HepG2 (cell line): ENCODE measurements at regions not wholly inside any gene's neighbourhood (a gene's known extent, or its start where the extent isn't known, plus 50 kb on each side); places are given as distances from the start of the nearest gene placed in this dataset.

Source experiments
- ATAC-seq: fragments of 200-7000 bp; cut with Tn5 transposase; 3 replicates; pipeline ENCODE4 v1.9.1; 2020; ENCODE audit warnings: mild to moderate bottlenecking, moderate library complexity
- BruUV-seq: library from RNA; stranded (reverse); fragments of 400-500 nt; replicated peaks from 2 replicates; lab custom pipeline; 2021; lab: Mats Ljungman, UMichigan
- CTCF ChIA-PET: fragments of 300-600 bp; formaldehyde crosslinking; extraction: SDS; loops from one replicate; lab custom pipeline; 2021; ENCODE audit warnings: low total read pairs, inconsistent platforms, low intra/inter-chr PET ratio; lab: Yijun Ruan, JAX
- POLR2A ChIA-PET: fragments of 350-600 bp; sonication (Branson Sonifier 250); formaldehyde crosslinking; loops from one replicate; lab custom pipeline; 2020; ENCODE audit warnings: antibody characterized with exemption, inconsistent platforms; lab: Yijun Ruan, JAX
- DNase-seq: peaks from one replicate; pipeline ENCODE4 v3.0.0-alpha.2; 2015; ENCODE audit warnings: low spot score
- FAIRE-seq: peaks from 3 replicates; lab custom pipeline; 2011; peaks lifted over from hg19 to GRCh38; lab: Jason Lieb, UNC
- H2AFZ ChIP-seq: one replicate; pipeline ENCODE4 v1.6.1; 2011; ENCODE audit warnings: low read length, inconsistent platforms
- H3K27ac ChIP-seq: fragments of 300-600 bp; 3 replicates; pipeline ENCODE4 v1.8.0; 2011; ENCODE audit warnings: mixed run types, mild to moderate bottlenecking, mixed read lengths, low read length, inconsistent platforms; ENCODE audit not compliant: insufficient read depth; ENCODE audit errors: extremely low read length
- H3K27me3 ChIP-seq, 2 experiments: fragments of 200-600 bp in 1 of 2; 2 replicates in 1 of 2; 3 replicates in 1 of 2; pipeline versions ENCODE4 v1.6.0 to v1.8.0; 2011; ENCODE audit warnings: low read length in 2 of 2, mild to moderate bottlenecking in 2 of 2, moderate library complexity in 2 of 2, inconsistent platforms in 1 of 2; ENCODE audit not compliant: insufficient read depth in 2 of 2, control insufficient read depth in 1 of 2
- H3K36me3 ChIP-seq, 2 experiments: fragments of 200-600 bp in 1 of 2; replicated peaks in 1 of 2; 2 replicates in 1 of 2; 3 replicates in 1 of 2; pipeline versions ENCODE4 v1.5.1 to v1.8.0; 2011; ENCODE audit warnings: low read length in 2 of 2, inconsistent platforms in 1 of 2; ENCODE audit not compliant: insufficient read depth in 2 of 2, control insufficient read depth in 1 of 2
- H3K4me1 ChIP-seq: 2 replicates; pipeline ENCODE4 v1.5.1; 2012; ENCODE audit warnings: low read length, inconsistent platforms; ENCODE audit not compliant: insufficient read depth
- H3K4me2 ChIP-seq: 2 replicates; pipeline ENCODE4 v1.6.0; 2011; ENCODE audit warnings: low read depth, low read length, inconsistent platforms
- H3K4me3 ChIP-seq, 3 experiments: fragments of 200-600 bp in 1 of 3; sonication (generic), shearing (Covaris generic) in 1 of 3; replicated peaks in 1 of 3; 2 replicates each; pipeline ENCODE4 v1.5.1; 2011 to 2016; ENCODE audit warnings: low read length in 3 of 3, inconsistent platforms in 2 of 3, low read depth in 2 of 3, mild to moderate bottlenecking in 2 of 3, control low read depth in 1 of 3, mixed read lengths in 1 of 3; ENCODE audit not compliant: insufficient read depth in 1 of 3
- H3K79me2 ChIP-seq: one replicate; pipeline ENCODE4 v1.6.1; 2011; ENCODE audit warnings: low read length, inconsistent platforms; ENCODE audit not compliant: insufficient read depth
- H3K9ac ChIP-seq: 2 replicates; pipeline ENCODE4 v1.6.0; 2011; ENCODE audit warnings: mild to moderate bottlenecking, low read depth, low read length, inconsistent platforms; ENCODE audit not compliant: insufficient read depth
- H3K9me3 ChIP-seq: 2 replicates; pipeline ENCODE4 v1.5.1; 2012; ENCODE audit warnings: mild to moderate bottlenecking, low read length
- H4K20me1 ChIP-seq: 2 replicates; pipeline ENCODE4 v1.6.0; 2011; ENCODE audit warnings: inconsistent platforms, mild to moderate bottlenecking, low read length, moderate library complexity; ENCODE audit not compliant: insufficient read depth
- AGO2 ChIP-seq: fragments of 200-400 bp; formaldehyde crosslinking; optimal IDR thresholded peaks from 2 replicates; pipeline ENCODE3; 2017; ENCODE audit warnings: mild to moderate bottlenecking, low read depth, low read length, moderate library complexity
- ASH2L ChIP-seq: fragments of 300-600, 200-600 bp; sonication (generic); IDR thresholded peaks from 2 replicates; pipeline ENCODE4 v1.7.0; 2017; ENCODE audit warnings: low read depth, mild to moderate bottlenecking, moderate library complexity, mixed read lengths, low read length; ENCODE audit not compliant: insufficient read length
- CENPT ChIP-seq: sonication (generic); formaldehyde crosslinking; IDR thresholded peaks from 2 replicates; pipeline ENCODE4 v1.8.0; 2022; ENCODE audit warnings: low read depth, mild to moderate bottlenecking, moderate library complexity, missing genetic modification reagents
- DR1 ChIP-seq: sonication (generic); formaldehyde crosslinking; IDR thresholded peaks from 2 replicates; pipeline ENCODE4 v1.8.0; 2021; ENCODE audit warnings: mild to moderate bottlenecking, missing genetic modification reagents, inconsistent platforms
- GATAD2A ChIP-seq: IDR thresholded peaks from 2 replicates; pipeline ENCODE4 v1.6.1; 2016
- HMG20A ChIP-seq: IDR thresholded peaks from 2 replicates; pipeline ENCODE4 v1.6.1; 2016; ENCODE audit warnings: borderline replicate concordance
- KAT7 ChIP-seq: IDR thresholded peaks from 2 replicates; pipeline ENCODE4 v1.6.1; 2018; ENCODE audit warnings: borderline replicate concordance, missing compliant biosample characterization
- MED8 ChIP-seq: sonication (generic); formaldehyde crosslinking; IDR thresholded peaks from 2 replicates; pipeline ENCODE4 v1.8.1; 2023; ENCODE audit warnings: mild to moderate bottlenecking, missing genetic modification reagents; ENCODE audit not compliant: insufficient replicate concordance
- NCOA2 ChIP-seq: sonication (generic); formaldehyde crosslinking; IDR thresholded peaks from 2 replicates; pipeline ENCODE4 v1.8.0; 2022; ENCODE audit warnings: inconsistent platforms
- PHF8 ChIP-seq: sonication (generic); formaldehyde crosslinking; IDR thresholded peaks from 2 replicates; pipeline ENCODE4 v1.5.0; 2020; ENCODE audit warnings: missing genetic modification reagents
- SMC3 ChIP-seq: IDR thresholded peaks from 2 replicates; pipeline ENCODE4 v1.6.1; 2011; ENCODE audit warnings: low read length, improper control_type of control experiment
- SNAPC2 ChIP-seq: sonication (generic); formaldehyde crosslinking; IDR thresholded peaks from 2 replicates; pipeline ENCODE4 v1.8.1; 2022; ENCODE audit warnings: mild to moderate bottlenecking, missing genetic modification reagents
- TMF1 ChIP-seq: sonication (generic); formaldehyde crosslinking; IDR thresholded peaks from 2 replicates; pipeline ENCODE4 v1.8.1; 2022; ENCODE audit warnings: low read depth, missing genetic modification reagents
- ZNF24 ChIP-seq: fragments of 450-650 bp; IDR thresholded peaks from 2 replicates; pipeline ENCODE4 v1.6.1; 2017; ENCODE audit warnings: antibody characterized with exemption, mild to moderate bottlenecking
- ZNF282 ChIP-seq: fragments of 450-650 bp; IDR thresholded peaks from 2 replicates; pipeline ENCODE4 v1.6.1; 2018; ENCODE audit not compliant: partially characterized antibody
- ZNF292 ChIP-seq: sonication (generic); formaldehyde crosslinking; IDR thresholded peaks from 2 replicates; pipeline ENCODE4 v1.8.1; 2022; ENCODE audit warnings: mild to moderate bottlenecking, low read depth, missing genetic modification reagents, borderline replicate concordance
- ZNF350 ChIP-seq: sonication (generic); formaldehyde crosslinking; IDR thresholded peaks from 2 replicates; pipeline ENCODE4 v1.4.0; 2020; ENCODE audit warnings: mild to moderate bottlenecking, low read depth, missing genetic modification reagents, borderline replicate concordance
- ZNF678 ChIP-seq: sonication (generic); formaldehyde crosslinking; IDR thresholded peaks from 2 replicates; pipeline ENCODE4 v1.4.0; 2020; ENCODE audit warnings: mild to moderate bottlenecking, missing genetic modification reagents
- WGBS: methylation state at CpG from one replicate; pipeline ENCODE4 v1.1.6; 2017; ENCODE audit warnings: low lambda C conversion rate; 5-methylcytosine and 5-hydroxymethylcytosine counted together
- in situ Hi-C: cut with HindIII; loops from 2 replicates; pipeline ENCODE4 v1.10.0; 2017; ENCODE audit warnings: low pct_unique_long_range_greater_than_20kb; ENCODE audit not compliant: extremely low pct_ligation_motif_present
- intact Hi-C: fragments of 100-400 bp; cut with micrococcal nuclease; formaldehyde crosslinking; loops from one replicate; pipeline ENCODE4 v1.10.0; 2022; ENCODE audit not compliant: unreplicated experiment
- TF ChIP-seq, protein P1 (sequence below): sonication (generic); formaldehyde crosslinking; IDR thresholded peaks from 2 replicates; pipeline ENCODE4 v1.8.1; 2023; ENCODE audit warnings: mild to moderate bottlenecking, missing genetic modification reagents

DNA sequence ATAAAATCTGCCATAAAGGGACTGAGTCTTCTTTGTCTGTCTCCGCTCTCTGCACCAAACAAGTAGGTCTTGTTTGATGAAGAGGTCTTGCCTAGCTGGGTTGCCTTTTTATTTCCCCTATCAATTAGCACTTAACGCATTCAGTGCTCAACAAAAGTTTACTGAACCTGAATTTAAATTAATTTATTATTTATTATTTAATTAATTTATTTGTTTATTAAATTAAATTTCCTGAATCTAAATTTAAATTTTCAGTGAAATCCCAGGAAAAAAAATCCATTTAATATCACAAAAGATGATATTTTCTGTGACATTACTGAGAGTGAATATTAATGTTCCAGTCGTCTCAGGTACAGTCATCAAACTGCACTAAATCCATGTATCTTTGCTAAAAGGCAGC is 164.9 kb upstream of the AGTR1 start:
- no peak overlapping the region for H3K4me3 ChIP-seq
- H3K9ac ChIP-seq: no peak overlapping the region
- intact Hi-C loops: no loop called here
- BruUV-seq: no TSS peak
- H3K36me3 ChIP-seq: no peaks in the 10 kb centered on the region
- H4K20me1 ChIP-seq: no peaks in the 10 kb centered on the region
- DNase-seq (no peak), ATAC-seq (no peak)
- no peaks in the 10 kb centered on the region for H3K79me2 ChIP-seq
- in situ Hi-C loops: no loop called here
- 98% methylated on average over 3 of the region's 3 CpGs for WGBS
- CTCF ChIA-PET: no interaction called here
- H3K27ac ChIP-seq: no peak overlapping the region
- POLR2A ChIA-PET: interaction anchor here (4.2 kb wide), 1 partner anchor 68 kb away, joined by 72 read pairs; no protein-coding TSS in a partner anchor
- no peaks in the 10 kb centered on the region; the same call in 1 of the 2 replicates for H3K9me3 ChIP-seq
- no peaks in the 10 kb centered on the region for H3K27me3 ChIP-seq
- H3K4me2 ChIP-seq: no peak overlapping the region
- H2AFZ ChIP-seq: no peak overlapping the region
- TF ChIP-seq ZNF282: no peak
- no peak for TF ChIP-seq AGO2
- TF ChIP-seq CENPT: no peak
- no peak for TF ChIP-seq GATAD2A
- TF ChIP-seq, protein P1, sequence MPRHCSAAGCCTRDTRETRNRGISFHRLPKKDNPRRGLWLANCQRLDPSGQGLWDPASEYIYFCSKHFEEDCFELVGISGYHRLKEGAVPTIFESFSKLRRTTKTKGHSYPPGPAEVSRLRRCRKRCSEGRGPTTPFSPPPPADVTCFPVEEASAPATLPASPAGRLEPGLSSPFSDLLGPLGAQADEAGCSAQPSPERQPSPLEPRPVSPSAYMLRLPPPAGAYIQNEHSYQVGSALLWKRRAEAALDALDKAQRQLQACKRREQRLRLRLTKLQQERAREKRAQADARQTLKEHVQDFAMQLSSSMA (CRISPR knock-in tag): no peak
- TF ChIP-seq, all 625 proteins: peak for 0
- H3K4me1 ChIP-seq: peaks cover 24% of the 10 kb centered on the region
- FAIRE-seq: no peak

DNA sequence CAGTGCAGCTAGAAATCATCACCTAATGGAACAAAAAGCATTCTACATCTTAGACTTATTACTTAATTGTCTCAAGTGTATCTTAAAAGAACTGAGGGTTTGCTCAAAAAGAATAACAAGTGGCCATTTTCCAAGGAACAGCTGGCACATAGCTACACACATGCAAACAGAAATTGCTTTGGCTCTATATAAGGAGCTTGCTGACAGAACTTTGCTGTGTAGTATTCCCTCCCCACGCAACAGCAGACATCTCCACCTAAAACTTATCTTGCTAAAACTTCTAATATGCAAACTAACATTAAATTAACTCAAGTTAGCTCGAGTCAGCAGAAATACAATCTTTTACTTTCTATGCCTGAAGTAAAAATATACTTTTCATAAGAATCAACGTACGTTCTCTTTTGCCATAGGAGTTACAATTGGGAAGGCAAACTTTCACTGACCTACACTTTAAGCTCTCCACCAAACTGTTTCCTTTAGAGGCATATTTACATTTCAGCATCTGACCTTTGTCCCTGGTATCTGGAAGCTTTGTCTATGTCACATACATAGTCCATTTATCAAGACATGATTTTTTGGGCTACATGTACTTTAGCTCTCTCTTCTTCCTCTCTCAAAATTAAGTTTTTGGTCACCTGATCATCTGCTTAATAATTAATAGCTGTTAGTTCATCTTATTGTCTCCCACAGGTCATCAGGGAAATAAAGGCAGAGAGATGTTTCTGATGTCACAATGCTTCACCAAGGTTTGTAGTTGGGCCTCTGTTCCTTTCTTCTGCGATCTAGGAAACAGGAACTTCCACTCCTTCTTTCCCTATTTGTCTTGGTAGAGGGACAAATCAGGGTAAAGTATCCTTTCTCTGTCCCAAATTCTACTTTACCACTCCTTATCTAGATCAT is 163.4 kb upstream of the AGTR1 start:
- Histone ChIP-seq H3K4me1 (peaks cover 24% of the 10 kb centered on the region), H4K20me1 (no peaks in the 10 kb centered on the region), H3K9ac (peak overlapping the region; percentile 13; the same call in 1 of the 2 replicates), H3K9me3 (no peaks in the 10 kb centered on the region), H3K36me3 (no peaks in the 10 kb centered on the region), H3K27me3 (no peaks in the 10 kb centered on the region), H3K79me2 (no peaks in the 10 kb centered on the region), H3K4me2 (peak overlapping the region; percentile 36), H3K4me3 (peak overlapping the region in 1 of 3 experiments; percentile 21; a peak in 1 of 6 replicates), H3K27ac (peak overlapping the region; percentile 59), H2AFZ (peak overlapping the region; percentile 74)
- intact Hi-C loops: loop anchor here (1.0 kb wide), 1 partner anchor 68 kb away; no protein-coding TSS in a partner anchor
- peak; percentile 80 for DNase-seq
- in situ Hi-C loops: no loop called here
- ChIA-PET CTCF (no interaction called here), POLR2A (interaction anchor here (0.6 to 4.2 kb wide), 3 partner anchors 67 to 184 kb away, joined by 3 to 72 read pairs (median 3); no protein-coding TSS in a partner anchor)
- 25% methylated on average over 5 of the region's 5 CpGs for WGBS
- peak; percentile 74 for FAIRE-seq
- BruUV-seq: no TSS peak
- ATAC-seq: peak; percentile 100
- TF ChIP-seq HMG20A: peak; percentile 86; the same call in 1 of the 2 replicates
- TF ChIP-seq KAT7 (CRISPR knock-in tag): 0 out of 2 replicates have a peak, but pooled peaks have one; percentile 53
- TF ChIP-seq ZNF292 (CRISPR knock-in tag): peak; percentile 72; the same call in 1 of the 2 replicates
- no peak for TF ChIP-seq DR1 (CRISPR knock-in tag)
- no peak for TF ChIP-seq TMF1 (CRISPR knock-in tag)
- no peak for TF ChIP-seq ZNF350
- no peak for TF ChIP-seq ZNF678 (CRISPR knock-in tag)
- no peak for TF ChIP-seq PHF8 (CRISPR knock-in tag)
- no peak for TF ChIP-seq MED8 (CRISPR knock-in tag)
- TF ChIP-seq SMC3: peak; percentile 27; the same call in 1 of the 2 replicates
- TF ChIP-seq NCOA2 (CRISPR knock-in tag): peak; percentile 75
- peak; percentile 71 for TF ChIP-seq ASH2L
- TF ChIP-seq ZNF24: 0 out of 2 replicates have a peak, but pooled peaks have one; percentile 23
- no peak for TF ChIP-seq SNAPC2
